ENCODE measurements at regions not wholly inside any gene's neighbourhood (a gene's known extent, or its start where the extent isn't known, plus 50 kb on each side); places are given as distances from the start of the nearest gene placed in this dataset.

GRCh38 chr1:88149686-88150085 lies 534.4 kb upstream of the PKN2 start:
- 96% methylated on average over 1 of the region's 1 CpG for WGBS
- Histone ChIP-seq H3K4me3 (no peak overlapping the region), H3K27me3 (no peaks in the 10 kb centered on the region), H3K27ac (no peak overlapping the region), H3K4me1 (no peaks in the 10 kb centered on the region), H3K9me3 (no peaks in the 10 kb centered on the region), H3K36me3 (no peaks in the 10 kb centered on the region)
- TF ChIP-seq POLR2AphosphoS5 (IDR thresholded peaks at IDR 0.05) = no peak
- TF ChIP-seq POLR2A (IDR thresholded peaks at IDR 0.05) = no peak
- no peak for TF ChIP-seq EP300 (IDR thresholded peaks at IDR 0.05)
- TF ChIP-seq CTCF (IDR thresholded peaks at IDR 0.05) = no peak
- no peak for DNase-seq (ENCODE audit: low spot score in 2 of 2)

- Histone ChIP-seq H3K27ac (no peak overlapping the region), H3K9me3 (no peaks in the 10 kb centered on the region), H3K4me1 (no peaks in the 10 kb centered on the region), H3K4me3 (no peak overlapping the region), H3K27me3 (no peaks in the 10 kb centered on the region), H3K36me3 (no peaks in the 10 kb centered on the region)
- WGBS = 58% methylated on average over 4 of the region's 4 CpGs
- TF ChIP-seq POLR2AphosphoS5 (IDR thresholded peaks at IDR 0.05) (no peak), CTCF (IDR thresholded peaks at IDR 0.05) (no peak), POLR2A (IDR thresholded peaks at IDR 0.05) (no peak), EP300 (IDR thresholded peaks at IDR 0.05) (no peak)
- DNase-seq (ENCODE audit: low spot score in 2 of 2) = no peak
Measured at GRCh38 chr1:88150330-88150729, 533.7 kb upstream of the PKN2 start.

GRCh38 chr1:88163187-88163586 lies 520.9 kb upstream of the PKN2 start:
- Histone ChIP-seq H3K4me3 (no peak overlapping the region), H3K27ac (no peak overlapping the region), H3K36me3 (no peaks in the 10 kb centered on the region), H3K27me3 (no peaks in the 10 kb centered on the region), H3K4me1 (no peaks in the 10 kb centered on the region), H3K9me3 (no peaks in the 10 kb centered on the region)
- DNase-seq (ENCODE audit: low spot score in 2 of 2) = no peak
- TF ChIP-seq CTCF (IDR thresholded peaks at IDR 0.05) = no peak
- no peak for TF ChIP-seq POLR2A (IDR thresholded peaks at IDR 0.05)
- TF ChIP-seq POLR2AphosphoS5 (IDR thresholded peaks at IDR 0.05) = no peak
- no peak for TF ChIP-seq EP300 (IDR thresholded peaks at IDR 0.05)
- WGBS = 49% methylated on average over 3 of the region's 3 CpGs

GRCh38 chr1:88168126-88168525 lies 515.9 kb upstream of the PKN2 start:
- no peak overlapping the region for H3K27ac ChIP-seq
- TF ChIP-seq POLR2A (IDR thresholded peaks at IDR 0.05) = no peak
- no peak for TF ChIP-seq POLR2AphosphoS5 (IDR thresholded peaks at IDR 0.05)
- TF ChIP-seq CTCF (IDR thresholded peaks at IDR 0.05) = no peak
- no peak for TF ChIP-seq EP300 (IDR thresholded peaks at IDR 0.05)
- no peaks in the 10 kb centered on the region for H3K9me3 ChIP-seq

GRCh38 chr1:88169139-88169538 lies 514.9 kb upstream of the PKN2 start:
- Histone ChIP-seq H3K27ac (no peak overlapping the region), H3K4me1 (no peaks in the 10 kb centered on the region), H3K4me3 (no peak overlapping the region), H3K27me3 (peaks cover 8% of the 10 kb centered on the region), H3K9me3 (no peaks in the 10 kb centered on the region), H3K36me3 (no peaks in the 10 kb centered on the region)
- 82% methylated on average over 3 of the region's 3 CpGs for WGBS
- no peak for DNase-seq (ENCODE audit: low spot score in 2 of 2)
- no peak for TF ChIP-seq EP300 (IDR thresholded peaks at IDR 0.05)
- TF ChIP-seq POLR2AphosphoS5 (IDR thresholded peaks at IDR 0.05) = no peak
- no peak for TF ChIP-seq CTCF (IDR thresholded peaks at IDR 0.05)
- TF ChIP-seq POLR2A (IDR thresholded peaks at IDR 0.05) = no peak

More at GRCh38 chr1:88168126-88168525, 515.9 kb upstream of the PKN2 start:
- Histone ChIP-seq H3K4me3 (no peak overlapping the region), H3K27me3 (peaks cover 8% of the 10 kb centered on the region), H3K36me3 (no peaks in the 10 kb centered on the region), H3K4me1 (no peaks in the 10 kb centered on the region)
- DNase-seq (ENCODE audit: low spot score in 2 of 2) = no peak

All from suprapubic skin (tissue), 4 donors.